MCF 10A (cell line): ENCODE measurements at regions not wholly inside any gene's neighbourhood (a gene's known extent, or its start where the extent isn't known, plus 50 kb on each side); places are given as distances from the start of the nearest gene placed in this dataset.

Experiments used
- BruUV-seq: library from RNA; stranded (reverse); fragments of 400-500 nt; replicated peaks from 2 replicates; lab custom pipeline; 2021; lab: Mats Ljungman, UMichigan
- CTCF ChIA-PET: fragments of 300-600 bp; sonication (Branson Sonifier 250); formaldehyde crosslinking; extraction: SDS; loops from one replicate; lab custom pipeline; 2021; ENCODE audit warnings: antibody characterized with exemption, inconsistent platforms; lab: Yijun Ruan, JAX
- POLR2A ChIA-PET: fragments of 300-600, 350-650 bp; sonication (Branson Sonifier 250); formaldehyde crosslinking; extraction: SDS; loops from one replicate; lab custom pipeline; 2020; ENCODE audit warnings: antibody characterized with exemption, inconsistent platforms; lab: Yijun Ruan, JAX
- DNase-seq: peaks from one replicate; pipeline ENCODE4 v3.0.0-alpha.2; 2018; ENCODE audit not compliant: unreplicated experiment
- H3K27ac Mint-ChIP-seq: one replicate; pipeline ENCODE4 v1.8.0; 2022; ENCODE audit warnings: mild to moderate bottlenecking, low read depth, mixed read lengths; ENCODE audit not compliant: unreplicated experiment
- H3K27me3 Mint-ChIP-seq: one replicate; pipeline ENCODE4 v1.8.0; 2022; ENCODE audit warnings: mixed read lengths; ENCODE audit not compliant: insufficient read depth, unreplicated experiment
- H3K36me3 Mint-ChIP-seq: one replicate; pipeline ENCODE4 v1.8.0; 2022; ENCODE audit warnings: mild to moderate bottlenecking, moderate library complexity, mixed read lengths; ENCODE audit not compliant: insufficient read depth, unreplicated experiment
- H3K4me1 Mint-ChIP-seq: one replicate; pipeline ENCODE4 v1.8.0; 2022; ENCODE audit warnings: mixed read lengths; ENCODE audit not compliant: insufficient read depth, unreplicated experiment
- H3K4me3 Mint-ChIP-seq: one replicate; pipeline ENCODE4 v1.8.0; 2022; ENCODE audit warnings: mild to moderate bottlenecking, moderate library complexity, mixed read lengths; ENCODE audit not compliant: unreplicated experiment
- H3K9me3 Mint-ChIP-seq: one replicate; pipeline ENCODE4 v1.8.0; 2022; ENCODE audit warnings: mixed read lengths; ENCODE audit not compliant: unreplicated experiment
- CTCF ChIP-seq: fragments of 200-600 bp; IDR thresholded peaks from one replicate; pipeline ENCODE4 v1.8.0; 2022; ENCODE audit warnings: antibody characterized with exemption, mild to moderate bottlenecking; ENCODE audit not compliant: unreplicated experiment
- intact Hi-C: fragments of 100-400 bp; cut with micrococcal nuclease; formaldehyde crosslinking; loops from 2 replicates; pipeline ENCODE4 v1.14.1; 2022

GRCh38 chr1:221234791-221235190, 355.5 kb downstream of the HLX start:
- H3K27me3 Mint-ChIP-seq: no peaks in the 10 kb centered on the region
- intact Hi-C loops: no loop called here
- H3K9me3 Mint-ChIP-seq: peaks cover 11% of the 10 kb centered on the region
- POLR2A ChIA-PET: interaction anchor here (0.8 kb wide), 1 partner anchor 42 kb away, joined by 3 read pairs; no protein-coding TSS in a partner anchor
- CTCF ChIA-PET: interaction anchor here (1.3 kb wide), 1 partner anchor 31 kb away, joined by 6 read pairs; no protein-coding TSS in a partner anchor
- DNase-seq: peak; percentile 39
- no peak overlapping the region for H3K27ac Mint-ChIP-seq
- no peaks in the 10 kb centered on the region for H3K4me1 Mint-ChIP-seq
- no peak for TF ChIP-seq CTCF
- BruUV-seq: no TSS peak
- H3K4me3 Mint-ChIP-seq: no peak overlapping the region
- H3K36me3 Mint-ChIP-seq: no peaks in the 10 kb centered on the region

DNA sequence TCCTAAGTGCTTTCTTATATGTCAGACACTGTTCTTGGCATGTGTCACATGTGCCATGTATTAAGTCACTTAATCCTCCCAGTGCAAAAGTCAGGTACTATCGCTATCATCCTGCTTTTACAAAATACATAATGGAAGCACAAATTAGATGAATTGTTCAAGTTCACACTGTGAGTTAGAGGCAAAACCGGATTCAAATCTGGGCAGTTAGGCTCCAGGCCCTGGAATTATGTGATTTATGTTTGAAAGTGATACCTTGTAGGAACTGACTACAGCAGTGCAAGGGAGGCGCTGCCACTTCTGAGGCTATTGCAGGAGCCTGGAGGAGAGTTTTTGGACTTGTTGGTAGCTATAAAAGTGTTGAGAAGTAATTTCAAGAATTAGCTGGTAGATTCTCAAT, 358.3 kb downstream of the HLX start:
- ChIA-PET POLR2A (interaction anchor here (0.6 to 1.1 kb wide), 3 partner anchors 8 to 121 kb away, joined by 3 to 4 read pairs (median 3); no protein-coding TSS in a partner anchor), CTCF (no interaction called here)
- BruUV-seq: no TSS peak
- no peak for TF ChIP-seq CTCF
- no peak overlapping the region for H3K4me3 Mint-ChIP-seq
- peaks cover 6% of the 10 kb centered on the region for H3K4me1 Mint-ChIP-seq
- H3K27me3 Mint-ChIP-seq: no peaks in the 10 kb centered on the region
- no peak for DNase-seq
- peaks cover 11% of the 10 kb centered on the region for H3K9me3 Mint-ChIP-seq
- intact Hi-C loops: no loop called here
- no peaks in the 10 kb centered on the region for H3K36me3 Mint-ChIP-seq
- no peak overlapping the region for H3K27ac Mint-ChIP-seq

DNA sequence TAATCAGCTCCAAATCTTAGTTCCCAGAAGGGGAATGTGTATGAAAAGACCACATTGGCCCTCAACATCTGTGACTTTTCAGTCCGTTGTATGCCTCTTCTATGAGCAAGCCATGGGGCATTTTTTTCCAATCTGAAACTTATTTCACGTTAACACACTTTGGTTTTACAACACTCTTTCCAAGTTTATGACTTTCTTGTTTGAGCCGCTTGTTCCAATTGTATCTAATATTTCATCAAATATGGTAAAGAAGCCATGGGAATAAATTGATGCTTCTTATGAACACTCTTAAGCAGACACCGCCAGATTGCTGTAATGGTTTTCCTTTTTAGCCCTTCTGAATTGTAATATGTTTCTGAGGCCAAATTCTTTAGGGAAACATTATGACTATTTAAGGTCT, 359.9 kb downstream of the HLX start:
- Mint-ChIP-seq H3K4me3 (no peak overlapping the region), H3K36me3 (no peaks in the 10 kb centered on the region), H3K9me3 (no peaks in the 10 kb centered on the region), H3K27ac (no peak overlapping the region), H3K4me1 (peaks cover 6% of the 10 kb centered on the region), H3K27me3 (no peaks in the 10 kb centered on the region)
- TF ChIP-seq CTCF: no peak
- DNase-seq: no peak
- ChIA-PET POLR2A (interaction anchor here (0.7 kb wide), 1 partner anchor 832 kb away, joined by 3 read pairs; no protein-coding TSS in a partner anchor), CTCF (interaction anchor here (0.7 to 3.0 kb wide), 2 partner anchors 24 to 1019 kb away, joined by 4 to 14 read pairs; no protein-coding TSS in a partner anchor)
- intact Hi-C loops: no loop called here
- BruUV-seq: no TSS peak

- peak; percentile 29 for DNase-seq
- Mint-ChIP-seq H3K4me3 (no peak overlapping the region), H3K27ac (no peak overlapping the region), H3K9me3 (no peaks in the 10 kb centered on the region), H3K27me3 (no peaks in the 10 kb centered on the region), H3K4me1 (peaks cover 6% of the 10 kb centered on the region), H3K36me3 (no peaks in the 10 kb centered on the region)
- ChIA-PET CTCF (interaction anchor here (3.0 kb wide), 1 partner anchor 24 kb away, joined by 14 read pairs; no protein-coding TSS in a partner anchor), POLR2A (no interaction called here)
- TF ChIP-seq CTCF: no peak
- no TSS peak for BruUV-seq
- intact Hi-C loops: no loop called here
These were observed 360.5 kb downstream of the HLX start for GRCh38 chr1:221239792-221240191.
